Endodermal cell (in vitro differentiated cells): ENCODE measurements at regions not wholly inside any gene's neighbourhood (a gene's known extent, or its start where the extent isn't known, plus 50 kb on each side); places are given as distances from the start of the nearest gene placed in this dataset.

Experiments
- DNase-seq: peaks from one replicate; pipeline ENCODE4 v3.0.0-alpha.2; 2017
- H3K27ac ChIP-seq: 2 replicates; pipeline ENCODE4 v1.5.1; 2013; ENCODE audit warnings: mild to moderate bottlenecking, low read depth, low read length, moderate library complexity
- H3K27me3 ChIP-seq: 2 replicates; pipeline ENCODE4 v1.6.1; 2013; ENCODE audit warnings: mild to moderate bottlenecking, low read length, moderate library complexity; ENCODE audit not compliant: insufficient read depth, control insufficient read depth, poor library complexity, severe bottlenecking
- H3K36me3 ChIP-seq: 2 replicates; pipeline ENCODE4 v1.7.0; 2013; ENCODE audit warnings: mild to moderate bottlenecking, low read length, moderate library complexity; ENCODE audit not compliant: control insufficient read depth, insufficient read depth
- H3K4me1 ChIP-seq: one replicate; pipeline ENCODE4 v1.7.0; 2013; ENCODE audit warnings: low read length; ENCODE audit not compliant: control insufficient read depth, insufficient read depth
- H3K4me3 ChIP-seq: 2 replicates; pipeline ENCODE4 v1.5.1; 2013; ENCODE audit warnings: mild to moderate bottlenecking, low read length, moderate library complexity
- H3K9ac ChIP-seq: 2 replicates; pipeline ENCODE4 v1.6.1; 2013; ENCODE audit warnings: mild to moderate bottlenecking, low read length, moderate library complexity; ENCODE audit not compliant: poor library complexity, severe bottlenecking; ENCODE audit errors: extremely low read depth
- H3K9me3 ChIP-seq: 2 replicates; pipeline ENCODE4 v1.6.1; 2013; ENCODE audit warnings: mild to moderate bottlenecking, low read length, moderate library complexity; ENCODE audit not compliant: control insufficient read depth
- H3K27ac Mint-ChIP-seq: 2 replicates; pipeline ENCODE4 v1.8.0; 2020; ENCODE audit warnings: mixed read lengths
- H3K27me3 Mint-ChIP-seq: 2 replicates; pipeline ENCODE4 v1.8.0; 2021; ENCODE audit warnings: mild to moderate bottlenecking, mixed read lengths; ENCODE audit not compliant: insufficient read depth
- H3K36me3 Mint-ChIP-seq: 2 replicates; pipeline ENCODE4 v1.8.0; 2020; ENCODE audit warnings: low read depth, mixed read lengths
- H3K4me1 Mint-ChIP-seq: 2 replicates; pipeline ENCODE4 v1.8.0; 2020; ENCODE audit warnings: mixed read lengths
- H3K4me3 Mint-ChIP-seq: 2 replicates; pipeline ENCODE4 v1.8.0; 2020; ENCODE audit warnings: mild to moderate bottlenecking, moderate library complexity, mixed read lengths
- H3K9me3 Mint-ChIP-seq: 2 replicates; pipeline ENCODE4 v1.8.0; 2020; ENCODE audit warnings: mild to moderate bottlenecking, mixed read lengths
- WGBS, 2 experiments: methylation state at CpG; one replicate each; pipeline versions ENCODE4 v1.1.5 to v1.1.7; 2013; ENCODE audit warnings: missing lambda C conversion rate in 2 of 2, mixed read lengths in 1 of 2; ENCODE audit not compliant: insufficient coverage in 1 of 2, insufficient read length in 1 of 2; 5-methylcytosine and 5-hydroxymethylcytosine counted together
- TF ChIP-seq, protein P1 (sequence below): fragments of 200-600 bp; sonication (generic); conservative IDR thresholded peaks from 2 replicates; pipeline ENCODE4 v1.5.0; 2021; ENCODE audit warnings: antibody characterized with exemption, mild to moderate bottlenecking

GRCh38 chr1:101437800-101438199 lies 201.0 kb downstream of the S1PR1 start:
- H3K27me3 Mint-ChIP-seq = peaks cover 9% of the 10 kb centered on the region
- Histone ChIP-seq H3K27ac (no peak overlapping the region), H3K9me3 (no peaks in the 10 kb centered on the region), H3K4me1 (peaks cover 11% of the 10 kb centered on the region), H3K9ac (no peak overlapping the region), H3K27me3 (peaks cover 30% of the 10 kb centered on the region), H3K36me3 (no peaks in the 10 kb centered on the region), H3K4me3 (no peak overlapping the region)
- H3K9me3 Mint-ChIP-seq = no peaks in the 10 kb centered on the region
- DNase-seq = no peak
- H3K4me3 Mint-ChIP-seq = no peak overlapping the region
- TF ChIP-seq, protein P1, sequence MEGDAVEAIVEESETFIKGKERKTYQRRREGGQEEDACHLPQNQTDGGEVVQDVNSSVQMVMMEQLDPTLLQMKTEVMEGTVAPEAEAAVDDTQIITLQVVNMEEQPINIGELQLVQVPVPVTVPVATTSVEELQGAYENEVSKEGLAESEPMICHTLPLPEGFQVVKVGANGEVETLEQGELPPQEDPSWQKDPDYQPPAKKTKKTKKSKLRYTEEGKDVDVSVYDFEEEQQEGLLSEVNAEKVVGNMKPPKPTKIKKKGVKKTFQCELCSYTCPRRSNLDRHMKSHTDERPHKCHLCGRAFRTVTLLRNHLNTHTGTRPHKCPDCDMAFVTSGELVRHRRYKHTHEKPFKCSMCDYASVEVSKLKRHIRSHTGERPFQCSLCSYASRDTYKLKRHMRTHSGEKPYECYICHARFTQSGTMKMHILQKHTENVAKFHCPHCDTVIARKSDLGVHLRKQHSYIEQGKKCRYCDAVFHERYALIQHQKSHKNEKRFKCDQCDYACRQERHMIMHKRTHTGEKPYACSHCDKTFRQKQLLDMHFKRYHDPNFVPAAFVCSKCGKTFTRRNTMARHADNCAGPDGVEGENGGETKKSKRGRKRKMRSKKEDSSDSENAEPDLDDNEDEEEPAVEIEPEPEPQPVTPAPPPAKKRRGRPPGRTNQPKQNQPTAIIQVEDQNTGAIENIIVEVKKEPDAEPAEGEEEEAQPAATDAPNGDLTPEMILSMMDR = no peak
- no peak overlapping the region for H3K27ac Mint-ChIP-seq
- no peaks in the 10 kb centered on the region for H3K36me3 Mint-ChIP-seq
- peaks cover 10% of the 10 kb centered on the region for H3K4me1 Mint-ChIP-seq
- 91 to 100% methylated on average over 1 of the region's 1 CpG for WGBS, 2 experiments

- Histone ChIP-seq H3K9me3 (no peaks in the 10 kb centered on the region), H3K27me3 (peaks cover 30% of the 10 kb centered on the region), H3K27ac (no peak overlapping the region), H3K36me3 (no peaks in the 10 kb centered on the region), H3K4me1 (peaks cover 11% of the 10 kb centered on the region), H3K9ac (no peak overlapping the region), H3K4me3 (no peak overlapping the region)
- Mint-ChIP-seq H3K27ac (no peak overlapping the region), H3K4me3 (no peak overlapping the region), H3K9me3 (no peaks in the 10 kb centered on the region), H3K36me3 (no peaks in the 10 kb centered on the region), H3K27me3 (peaks cover 9% of the 10 kb centered on the region), H3K4me1 (peaks cover 8% of the 10 kb centered on the region)
- TF ChIP-seq, protein P1 = peak; percentile 72
- peak; percentile 58 for DNase-seq
- 37 to 52% methylated on average over 2 to 3 of the region's 3 CpGs for WGBS, 2 experiments
Measured at GRCh38 chr1:101438359-101438758, 201.5 kb downstream of the S1PR1 start.

- TF ChIP-seq, protein P1 = no peak
- H3K4me1 ChIP-seq = no peaks in the 10 kb centered on the region
- H3K27me3 ChIP-seq = peaks cover 30% of the 10 kb centered on the region
- H3K9me3 Mint-ChIP-seq = no peaks in the 10 kb centered on the region
- no peak overlapping the region for H3K4me3 ChIP-seq
- H3K27ac ChIP-seq = peak overlapping the region; percentile 64
- no peaks in the 10 kb centered on the region for H3K9me3 ChIP-seq
- H3K36me3 Mint-ChIP-seq = no peaks in the 10 kb centered on the region
- DNase-seq = no peak
- no peak overlapping the region for H3K4me3 Mint-ChIP-seq
- no peak overlapping the region for H3K9ac ChIP-seq
- 87 to 93% methylated on average over 3 to 5 of the region's 5 CpGs for WGBS, 2 experiments
- no peaks in the 10 kb centered on the region for H3K4me1 Mint-ChIP-seq
- no peak overlapping the region for H3K27ac Mint-ChIP-seq
- peaks cover 9% of the 10 kb centered on the region for H3K27me3 Mint-ChIP-seq
- H3K36me3 ChIP-seq = no peaks in the 10 kb centered on the region
Measured at GRCh38 chr1:101440485-101440884, 203.7 kb downstream of the S1PR1 start.
